HG02623 (cell line): ENCODE measurements at regions not wholly inside any gene's neighbourhood (a gene's known extent, or its start where the extent isn't known, plus 50 kb on each side); places are given as distances from the start of the nearest gene placed in this dataset.

ENCODE experiments used
- ATAC-seq: cut with Tn5 transposase; IDR thresholded peaks from one replicate; pipeline ENCODE4 v1.9.1; 2021; ENCODE audit warnings: moderate library complexity; ENCODE audit not compliant: unreplicated experiment

- ATAC-seq, result no peak
These were observed 294.9 kb downstream of the DLEU7 start for GRCh38 chr13:50548586-50548985.

GRCh38 chr13:50549221-50549942, 294.1 kb downstream of the DLEU7 start:
- no peak for ATAC-seq

GRCh38 chr13:50550151-50550550, 293.3 kb downstream of the DLEU7 start:
- ATAC-seq, result no peak

GRCh38 chr13:50552424-50552966, 291.0 kb downstream of the DLEU7 start:
- ATAC-seq, result no peak

- ATAC-seq, result no peak
These were observed 281.8 kb downstream of the DLEU7 start for GRCh38 chr13:50561739-50562138.

GRCh38 chr13:50566646-50567045, 276.8 kb downstream of the DLEU7 start:
- no peak for ATAC-seq

GRCh38 chr13:50572129-50572528, 271.4 kb downstream of the DLEU7 start:
- no peak for ATAC-seq

GRCh38 chr13:50573066-50573465, 270.4 kb downstream of the DLEU7 start:
- no peak for ATAC-seq

GRCh38 chr13:50574731-50575130, 268.8 kb downstream of the DLEU7 start:
- no peak for ATAC-seq

GRCh38 chr13:50575138-50575537, 268.4 kb downstream of the DLEU7 start:
- ATAC-seq, result no peak

- no peak for ATAC-seq
These were observed 267.3 kb downstream of the DLEU7 start for GRCh38 chr13:50576156-50576555.

- ATAC-seq, result no peak
These were observed 265.7 kb downstream of the DLEU7 start for GRCh38 chr13:50577806-50578205.

GRCh38 chr13:50580684-50581305, 262.7 kb downstream of the DLEU7 start:
- ATAC-seq, result no peak

- ATAC-seq, result no peak
These were observed 261.8 kb downstream of the DLEU7 start for GRCh38 chr13:50581586-50582196.

GRCh38 chr13:50584856-50585580, 258.5 kb downstream of the DLEU7 start:
- ATAC-seq, result no peak

- ATAC-seq, result no peak
These were observed 257.6 kb downstream of the DLEU7 start for GRCh38 chr13:50585674-50586413.

GRCh38 chr13:50586414-50587083, 256.9 kb downstream of the DLEU7 start:
- ATAC-seq, result no peak

- no peak for ATAC-seq
These were observed 256.4 kb downstream of the DLEU7 start for GRCh38 chr13:50587115-50587514.

- ATAC-seq, result no peak
These were observed 255.7 kb downstream of the DLEU7 start for GRCh38 chr13:50587645-50588373.
